ENCODE measurements at regions not wholly inside any gene's neighbourhood (a gene's known extent, or its start where the extent isn't known, plus 50 kb on each side); places are given as distances from the start of the nearest gene placed in this dataset.

GRCh38 chr5:92704590-92704989 is 876.4 kb downstream of the NR2F1-AS1 start:
- TF ChIP-seq CTCF (IDR thresholded peaks at IDR 0.05; ENCODE audit: extremely low read depth in 1 of 2, insufficient read depth in 1 of 2, low read depth in 1 of 2, low read length in 2 of 2) (no peak), JUN (IDR thresholded peaks at IDR 0.05; ENCODE audit: borderline replicate concordance, insufficient read depth, insufficient read length, low read depth) (no peak), POLR2A (IDR thresholded peaks at IDR 0.05; ENCODE audit: low read depth, low read length) (no peak), FOS (IDR thresholded peaks at IDR 0.05; ENCODE audit: borderline replicate concordance, insufficient read depth, low read length) (no peak), EZH2 (IDR thresholded peaks at IDR 0.05; ENCODE audit: borderline replicate concordance, low read depth, low read length, severe bottlenecking) (no peak), POLR2AphosphoS5 (IDR thresholded peaks at IDR 0.05; ENCODE audit: insufficient read depth, low read depth, low read length) (no peak), MAX (IDR thresholded peaks at IDR 0.05; ENCODE audit: insufficient read depth, insufficient read length) (no peak)

All from endothelial cell of umbilical vein (primary cell).